Transverse colon (tissue), 3 donors: ENCODE measurements at regions not wholly inside any gene's neighbourhood (a gene's known extent, or its start where the extent isn't known, plus 50 kb on each side); places are given as distances from the start of the nearest gene placed in this dataset.

Experiments
- CTCF ChIP-seq, 5 experiments: fragments of 200-600 bp in 3 of 5; fragments of 450-650 bp in 2 of 5; sonication (generic) in 3 of 5; IDR thresholded peaks; 1 replicate in 2 of 5; 2 replicates in 3 of 5; pipeline ENCODE4 v1.5.1; 2016 to 2017; ENCODE audit warnings: antibody characterized with exemption in 5 of 5, inconsistent platforms in 3 of 5, mild to moderate bottlenecking in 2 of 5, moderate library complexity in 1 of 5
- POLR2A ChIP-seq: fragments of 450-650 bp; IDR thresholded peaks from one replicate; pipeline ENCODE4 v1.6.1; 2016; ENCODE audit warnings: antibody characterized with exemption, mild to moderate bottlenecking, moderate library complexity

GRCh38 chr5:124665035-124665434 is 81.4 kb downstream of the ZNF608 start:
- no peak for TF ChIP-seq CTCF (IDR thresholded peaks at IDR 0.05)
- no peak for TF ChIP-seq POLR2A
